Iris pigment epithelial cell (primary cell): ENCODE measurements at regions not wholly inside any gene's neighbourhood (a gene's known extent, or its start where the extent isn't known, plus 50 kb on each side); places are given as distances from the start of the nearest gene placed in this dataset.
A peak's percentile ranks its signal among the peaks of the same experiment; 100 is the strongest.

Experiments used
- DNase-seq: peaks from one replicate; pipeline ENCODE4 v3.0.0-alpha.2; 2011; ENCODE audit warnings: low read depth

GRCh38 chr22:27003297-27003696 is 345.9 kb downstream of the MIAT start:
- no peak for DNase-seq

- DNase-seq: no peak
Observed at GRCh38 chr22:27004434-27004833, 347.0 kb downstream of the MIAT start.

GRCh38 chr22:27008454-27008853 is 351.1 kb downstream of the MIAT start:
- DNase-seq: no peak

- no peak for DNase-seq
Observed at GRCh38 chr22:27011133-27011532, 353.7 kb downstream of the MIAT start.

- DNase-seq: no peak
Observed at GRCh38 chr22:27011717-27012116, 354.3 kb downstream of the MIAT start.

GRCh38 chr22:27019827-27020226 is 362.4 kb downstream of the MIAT start:
- DNase-seq: no peak

GRCh38 chr22:27022274-27022895 is 365.0 kb downstream of the MIAT start:
- DNase-seq: no peak

- DNase-seq: no peak
Observed at GRCh38 chr22:27022896-27023361, 365.5 kb downstream of the MIAT start.

- no peak for DNase-seq
Observed at GRCh38 chr22:27023591-27023990, 366.2 kb downstream of the MIAT start.

- no peak for DNase-seq
Observed at GRCh38 chr22:27024982-27025381, 367.6 kb downstream of the MIAT start.

GRCh38 chr22:27028093-27028492 is 370.7 kb downstream of the MIAT start:
- DNase-seq: peak; percentile 7

GRCh38 chr22:27029584-27030130 is 372.3 kb downstream of the MIAT start:
- DNase-seq: no peak

GRCh38 chr22:27032091-27032761 is 374.8 kb downstream of the MIAT start:
- no peak for DNase-seq

GRCh38 chr22:27041745-27042310 is 384.4 kb downstream of the MIAT start:
- no peak for DNase-seq

GRCh38 chr22:27043262-27043661 is 385.9 kb downstream of the MIAT start:
- no peak for DNase-seq

GRCh38 chr22:27045103-27045947 is 387.9 kb downstream of the MIAT start:
- DNase-seq: peak; percentile 64

- no peak for DNase-seq
Observed at GRCh38 chr22:27046086-27046485, 388.7 kb downstream of the MIAT start.

GRCh38 chr22:27046603-27047002 is 389.2 kb downstream of the MIAT start:
- DNase-seq: no peak

- DNase-seq: no peak
Observed at GRCh38 chr22:27050771-27051170, 393.4 kb downstream of the MIAT start.

GRCh38 chr22:27051407-27051806 is 394.0 kb downstream of the MIAT start:
- DNase-seq: no peak

GRCh38 chr22:27057717-27058116 is 400.3 kb downstream of the MIAT start:
- DNase-seq: no peak

- no peak for DNase-seq
Observed at GRCh38 chr22:27060190-27060589, 402.8 kb downstream of the MIAT start.
